Lower lobe of right lung (tissue), 2 donors: ENCODE measurements at regions not wholly inside any gene's neighbourhood (a gene's known extent, or its start where the extent isn't known, plus 50 kb on each side); places are given as distances from the start of the nearest gene placed in this dataset.
A peak's percentile ranks its signal among the peaks of the same experiment; 100 is the strongest.

Source experiments
- ATAC-seq, 2 donors: fragments of 200-7000 bp; cut with Tn5 transposase; one replicate each; pipeline ENCODE4 v1.9.1; 2020 to 2022; ENCODE audit warnings: mild to moderate bottlenecking in 2 of 2, moderate library complexity in 2 of 2
- DNase-seq: peaks from one replicate; pipeline ENCODE4 v3.0.0-alpha.2; 2020
- H3K27ac ChIP-seq: fragments of 200-600 bp; one replicate; pipeline ENCODE4 v1.8.0; 2022
- H3K27me3 ChIP-seq: fragments of 200-600 bp; one replicate; pipeline ENCODE4 v1.8.0; 2022; ENCODE audit warnings: low read depth
- H3K36me3 ChIP-seq: fragments of 200-600 bp; one replicate; pipeline ENCODE4 v1.8.0; 2022; ENCODE audit warnings: mild to moderate bottlenecking
- H3K4me1 ChIP-seq: fragments of 200-600 bp; one replicate; pipeline ENCODE4 v1.8.0; 2022
- H3K4me3 ChIP-seq: fragments of 200-600 bp; one replicate; pipeline ENCODE4 v1.8.0; 2022; ENCODE audit warnings: mild to moderate bottlenecking
- H3K9me3 ChIP-seq: fragments of 200-600 bp; one replicate; pipeline ENCODE4 v1.8.0; 2022
- intact Hi-C: fragments of 100-400 bp; cut with DNase I; formaldehyde crosslinking; loops from one replicate; pipeline ENCODE4 v1.11.0; 2022
- TF ChIP-seq, protein P1 (sequence below): fragments of 200-600 bp; IDR thresholded peaks from one replicate; pipeline ENCODE4 v1.8.0; 2022; ENCODE audit warnings: antibody characterized with exemption, mild to moderate bottlenecking
- donor health status: DM: no; HTN: yes; CAD: no; lungs with severe emphysema.

DNA sequence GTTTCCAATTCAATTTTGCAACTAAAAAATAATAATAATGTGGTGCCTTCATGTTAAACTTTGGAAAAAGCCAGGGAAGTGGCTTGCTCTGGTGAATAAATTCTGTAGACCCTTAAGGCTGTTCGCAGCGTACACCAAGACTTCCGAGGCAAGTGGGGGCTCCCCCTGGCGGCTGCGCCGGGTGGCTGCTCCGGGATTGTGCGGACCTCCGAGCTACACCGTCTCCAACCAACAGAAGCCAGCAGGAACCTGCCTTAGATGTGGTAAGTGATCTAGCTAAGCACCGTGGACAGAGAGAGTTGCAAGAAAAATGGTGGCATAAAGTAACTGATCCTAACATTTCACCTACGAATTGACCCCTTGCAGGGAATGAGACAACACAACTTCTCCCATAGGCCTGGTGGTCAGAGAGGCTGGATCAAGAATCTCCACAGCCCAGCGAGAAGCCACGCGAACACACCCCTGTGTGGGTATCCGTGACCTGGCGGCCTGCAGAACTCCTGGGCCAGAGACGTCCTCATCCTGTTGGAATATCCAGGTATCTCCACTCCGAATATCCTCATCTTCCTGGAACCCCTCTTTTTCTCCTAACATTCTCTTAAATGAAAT is 69.6 kb downstream of the TBXT start:
- TF ChIP-seq, protein P1, sequence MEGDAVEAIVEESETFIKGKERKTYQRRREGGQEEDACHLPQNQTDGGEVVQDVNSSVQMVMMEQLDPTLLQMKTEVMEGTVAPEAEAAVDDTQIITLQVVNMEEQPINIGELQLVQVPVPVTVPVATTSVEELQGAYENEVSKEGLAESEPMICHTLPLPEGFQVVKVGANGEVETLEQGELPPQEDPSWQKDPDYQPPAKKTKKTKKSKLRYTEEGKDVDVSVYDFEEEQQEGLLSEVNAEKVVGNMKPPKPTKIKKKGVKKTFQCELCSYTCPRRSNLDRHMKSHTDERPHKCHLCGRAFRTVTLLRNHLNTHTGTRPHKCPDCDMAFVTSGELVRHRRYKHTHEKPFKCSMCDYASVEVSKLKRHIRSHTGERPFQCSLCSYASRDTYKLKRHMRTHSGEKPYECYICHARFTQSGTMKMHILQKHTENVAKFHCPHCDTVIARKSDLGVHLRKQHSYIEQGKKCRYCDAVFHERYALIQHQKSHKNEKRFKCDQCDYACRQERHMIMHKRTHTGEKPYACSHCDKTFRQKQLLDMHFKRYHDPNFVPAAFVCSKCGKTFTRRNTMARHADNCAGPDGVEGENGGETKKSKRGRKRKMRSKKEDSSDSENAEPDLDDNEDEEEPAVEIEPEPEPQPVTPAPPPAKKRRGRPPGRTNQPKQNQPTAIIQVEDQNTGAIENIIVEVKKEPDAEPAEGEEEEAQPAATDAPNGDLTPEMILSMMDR: peak; percentile 87
- intact Hi-C loops: no loop called here
- Histone ChIP-seq H3K27ac (no peak overlapping the region), H3K9me3 (peaks cover 18% of the 10 kb centered on the region), H3K27me3 (peaks cover 10% of the 10 kb centered on the region), H3K36me3 (no peaks in the 10 kb centered on the region), H3K4me3 (peak overlapping the region; percentile 43), H3K4me1 (no peaks in the 10 kb centered on the region)
- DNase-seq (peak; percentile 68), ATAC-seq (peak; percentile 94 to 95)

DNA sequence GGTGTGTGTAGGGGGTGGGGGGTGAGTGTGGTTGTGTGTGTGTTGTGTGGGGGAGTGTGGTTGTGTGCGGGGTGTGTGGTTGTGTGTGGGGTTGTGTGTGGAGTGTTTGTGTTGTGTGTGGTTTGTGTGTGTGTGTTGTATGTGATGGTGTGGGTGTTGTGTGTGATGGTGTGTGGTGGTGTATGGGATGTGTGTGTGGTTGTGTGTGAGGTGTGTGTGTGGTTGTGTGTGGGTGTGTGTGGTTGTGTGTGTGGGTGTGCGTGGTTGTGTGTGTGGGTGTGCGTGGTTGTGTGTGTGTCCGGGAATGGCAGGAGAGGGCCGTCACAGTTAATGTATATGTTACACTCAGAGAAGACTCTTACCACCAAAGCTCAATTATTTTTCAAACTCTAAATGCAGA is 79.8 kb downstream of the TBXT start:
- H3K27ac ChIP-seq: no peak overlapping the region
- H3K4me1 ChIP-seq: no peaks in the 10 kb centered on the region
- no peak overlapping the region for H3K4me3 ChIP-seq
- no peak for ATAC-seq
- no peak for DNase-seq
- intact Hi-C loops: no loop called here
- H3K27me3 ChIP-seq: no peaks in the 10 kb centered on the region
- H3K36me3 ChIP-seq: no peaks in the 10 kb centered on the region
- TF ChIP-seq, protein P1: no peak
- no peaks in the 10 kb centered on the region for H3K9me3 ChIP-seq

DNA sequence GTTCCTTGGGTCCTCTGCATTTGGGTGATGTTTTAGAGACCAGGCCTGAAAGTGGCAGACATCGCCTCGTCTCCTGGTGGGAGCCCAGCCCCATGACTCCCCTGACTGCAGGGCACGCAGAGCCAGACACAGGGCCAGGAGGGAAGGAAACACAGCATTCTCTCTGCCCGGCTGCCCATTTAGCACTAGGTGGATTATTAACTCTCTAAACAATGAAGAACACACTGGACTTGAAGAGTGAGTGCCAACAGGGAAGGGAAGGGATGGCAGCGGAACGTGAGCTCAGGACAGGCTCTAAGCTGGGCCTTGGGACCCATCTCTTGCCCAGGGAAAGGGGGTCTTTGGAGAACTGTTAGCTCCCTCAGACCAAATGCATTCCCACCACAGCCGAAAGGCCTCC is 80.4 kb downstream of the TBXT start:
- Histone ChIP-seq H3K4me3 (no peak overlapping the region), H3K27ac (no peak overlapping the region), H3K27me3 (no peaks in the 10 kb centered on the region), H3K4me1 (no peaks in the 10 kb centered on the region), H3K9me3 (no peaks in the 10 kb centered on the region), H3K36me3 (no peaks in the 10 kb centered on the region)
- intact Hi-C loops: no loop called here
- DNase-seq (no peak), ATAC-seq (no peak)
- TF ChIP-seq, protein P1: no peak

DNA sequence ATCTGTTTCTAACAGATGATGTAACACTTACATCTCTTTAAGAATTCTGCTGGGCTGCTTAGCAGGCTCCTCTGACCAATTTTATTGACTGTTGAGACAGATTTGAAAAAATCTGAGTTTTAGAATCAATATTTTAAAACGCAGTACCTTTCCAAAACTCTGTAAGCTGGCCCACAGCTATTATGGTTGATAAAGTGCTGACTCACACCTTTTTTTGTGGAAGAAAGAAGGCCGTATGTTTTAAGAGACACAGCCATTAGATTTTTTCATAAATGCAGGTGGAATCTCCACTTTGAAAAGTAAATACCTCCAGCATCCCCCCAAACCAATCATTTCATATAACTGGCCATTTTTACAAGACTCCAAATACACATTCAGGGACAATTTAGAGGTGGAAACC is 82.2 kb downstream of the TBXT start:
- intact Hi-C loops: no loop called here
- ATAC-seq (no peak), DNase-seq (no peak)
- H3K27ac ChIP-seq: no peak overlapping the region
- TF ChIP-seq, protein P1: no peak
- no peaks in the 10 kb centered on the region for H3K36me3 ChIP-seq
- H3K4me1 ChIP-seq: no peaks in the 10 kb centered on the region
- H3K4me3 ChIP-seq: no peak overlapping the region
- no peaks in the 10 kb centered on the region for H3K27me3 ChIP-seq
- H3K9me3 ChIP-seq: no peaks in the 10 kb centered on the region

DNA sequence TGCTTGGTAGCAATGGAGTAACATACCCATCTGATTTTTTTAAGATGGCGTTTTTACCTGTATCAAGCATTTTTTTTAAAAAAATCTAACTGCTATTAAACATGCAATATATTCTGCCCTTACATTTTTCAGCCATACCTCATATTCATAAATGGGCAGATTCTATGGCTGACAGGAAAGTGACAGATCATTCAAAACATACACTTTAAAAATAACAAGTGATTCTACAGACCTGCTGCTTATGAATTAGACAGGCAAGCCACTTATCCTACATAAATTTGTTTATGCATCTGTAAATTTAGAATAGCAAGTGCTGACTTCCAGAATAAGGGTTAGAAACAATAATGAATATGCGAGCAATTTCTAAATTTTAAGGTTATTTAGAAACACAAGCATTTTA is 82.7 kb downstream of the TBXT start:
- intact Hi-C loops: no loop called here
- Histone ChIP-seq H3K4me1 (no peaks in the 10 kb centered on the region), H3K4me3 (no peak overlapping the region), H3K36me3 (no peaks in the 10 kb centered on the region), H3K27ac (no peak overlapping the region), H3K9me3 (no peaks in the 10 kb centered on the region), H3K27me3 (no peaks in the 10 kb centered on the region)
- no peak for DNase-seq
- no peak for ATAC-seq
- TF ChIP-seq, protein P1: no peak
